K562 (cell line): ENCODE measurements at regions not wholly inside any gene's neighbourhood (a gene's known extent, or its start where the extent isn't known, plus 50 kb on each side); places are given as distances from the start of the nearest gene placed in this dataset.

ENCODE experiments used
- BCL6 ChIP-seq: fragments of 250-450 bp; sonication (Bioruptor Pico); IDR thresholded peaks from 2 replicates; pipeline ENCODE4 v1.4.0; 2020
- CEBPB ChIP-seq: fragments of 450-650 bp; IDR thresholded peaks from 2 replicates; pipeline ENCODE4 v1.6.1; 2016; ENCODE audit warnings: missing genetic modification characterization, missing compliant biosample characterization
- CSDE1 ChIP-seq, 2 experiments: fragments of 450-650 bp; IDR thresholded peaks; 2 replicates each; pipeline ENCODE4 v1.6.1; 2016; ENCODE audit warnings: mild to moderate bottlenecking in 1 of 2
- EP400 ChIP-seq: fragments of 450-650 bp; IDR thresholded peaks from 2 replicates; pipeline ENCODE4 v1.6.1; 2017; ENCODE audit warnings: antibody characterized with exemption, mild to moderate bottlenecking, moderate library complexity
- GABPA ChIP-seq: fragments of 200-800 bp; sonication (Bioruptor generic); conservative IDR thresholded peaks from 2 replicates; pipeline ENCODE4 v1.6.1; 2016; ENCODE audit warnings: low read depth, missing genetic modification characterization, missing compliant biosample characterization
- HEY1 ChIP-seq: fragments of 250-450 bp; sonication (Bioruptor Pico); IDR thresholded peaks from 2 replicates; pipeline ENCODE4 v1.5.0; 2020; ENCODE audit warnings: mild to moderate bottlenecking, moderate library complexity, borderline replicate concordance
- MAFK ChIP-seq: IDR thresholded peaks from 2 replicates; pipeline ENCODE4 v1.6.1; 2011; ENCODE audit warnings: low read length, improper control_type of control experiment
- MECOM ChIP-seq: fragments of 250-450 bp; sonication (Bioruptor Pico); IDR thresholded peaks from 2 replicates; pipeline ENCODE4 v1.8.0; 2022; ENCODE audit warnings: inconsistent platforms
- MEIS2 ChIP-seq: fragments of 450-650 bp; IDR thresholded peaks from 2 replicates; pipeline ENCODE4 v1.6.1; 2014; ENCODE audit warnings: mild to moderate bottlenecking; ENCODE audit not compliant: partially characterized antibody
- POU5F1 ChIP-seq: fragments of 150-350 bp; IDR thresholded peaks from 2 replicates; pipeline ENCODE4 v1.6.1; 2014; ENCODE audit warnings: borderline replicate concordance, low read length, low read depth, mild to moderate bottlenecking; ENCODE audit not compliant: partially characterized antibody
- RB1 ChIP-seq: fragments of 450-650 bp; IDR thresholded peaks from 2 replicates; pipeline ENCODE4 v1.6.1; 2017; ENCODE audit warnings: low read depth, mild to moderate bottlenecking
- RBBP5 ChIP-seq: fragments of 200-600 bp; sonication (generic); IDR thresholded peaks from 2 replicates; pipeline ENCODE4 v1.6.1; 2012; ENCODE audit warnings: borderline replicate concordance, mild to moderate bottlenecking, low read length, control low read depth, inconsistent platforms; ENCODE audit not compliant: insufficient read depth, poor library complexity, severe bottlenecking
- RNF2 ChIP-seq: sonication (generic); IDR thresholded peaks from 2 replicates; pipeline ENCODE4 v1.6.1; 2016
- SMARCB1 ChIP-seq: IDR thresholded peaks from 2 replicates; pipeline ENCODE4 v1.6.1; 2011; ENCODE audit warnings: improper control_type of control experiment, low read depth; ENCODE audit not compliant: insufficient read length
- TAF7 ChIP-seq: fragments of 450-650 bp; IDR thresholded peaks from 2 replicates; pipeline ENCODE4 v1.6.1; 2016; ENCODE audit warnings: missing genetic modification characterization, missing compliant biosample characterization
- TAL1 ChIP-seq: fragments of 450-650 bp; IDR thresholded peaks from 2 replicates; pipeline ENCODE4 v1.6.1; 2016; ENCODE audit warnings: mild to moderate bottlenecking
- ZNF217 ChIP-seq: sonication (generic); formaldehyde crosslinking; IDR thresholded peaks from 2 replicates; pipeline ENCODE4 v1.8.0; 2022; ENCODE audit warnings: mild to moderate bottlenecking, missing genetic modification reagents
- ZNF23 ChIP-seq: fragments of 250-450 bp; sonication (Bioruptor Pico); IDR thresholded peaks from 2 replicates; pipeline ENCODE4 v1.4.0; 2020; ENCODE audit warnings: mild to moderate bottlenecking
- ZNF24 ChIP-seq: fragments of 450-650 bp; IDR thresholded peaks from 2 replicates; pipeline ENCODE4 v1.6.1; 2016
- ZNF785 ChIP-seq: fragments of 250-450 bp; sonication (Bioruptor Pico); IDR thresholded peaks from 2 replicates; pipeline ENCODE4 v1.4.0; 2020; ENCODE audit warnings: mild to moderate bottlenecking
- TF ChIP-seq, protein P1 (sequence below): sonication (generic); formaldehyde crosslinking; IDR thresholded peaks from 2 replicates; pipeline ENCODE4 v1.8.0; 2023; ENCODE audit warnings: mild to moderate bottlenecking, missing genetic modification reagents
- TF ChIP-seq, protein P2 (sequence below), 2 experiments: fragments of 450-650 bp in 1 of 2; sonication (generic) in 1 of 2; formaldehyde crosslinking in 1 of 2; IDR thresholded peaks in 1 of 2; conservative IDR thresholded peaks in 1 of 2; 2 replicates each; pipeline versions ENCODE4 v1.6.1 to v1.8.1; 2016 to 2023; ENCODE audit warnings: mild to moderate bottlenecking in 2 of 2, moderate library complexity in 2 of 2, inconsistent platforms in 1 of 2, missing genetic modification reagents in 1 of 2
- TF ChIP-seq, protein P3 (sequence below): fragments of 250-450 bp; sonication (Bioruptor Pico); IDR thresholded peaks from 2 replicates; pipeline ENCODE4 v1.5.0; 2021; ENCODE audit warnings: mild to moderate bottlenecking, moderate library complexity
- TF ChIP-seq, protein P4 (sequence below): fragments of 450-650 bp; IDR thresholded peaks from 2 replicates; pipeline ENCODE4 v1.6.1; 2016; ENCODE audit warnings: antibody characterized with exemption

DNA sequence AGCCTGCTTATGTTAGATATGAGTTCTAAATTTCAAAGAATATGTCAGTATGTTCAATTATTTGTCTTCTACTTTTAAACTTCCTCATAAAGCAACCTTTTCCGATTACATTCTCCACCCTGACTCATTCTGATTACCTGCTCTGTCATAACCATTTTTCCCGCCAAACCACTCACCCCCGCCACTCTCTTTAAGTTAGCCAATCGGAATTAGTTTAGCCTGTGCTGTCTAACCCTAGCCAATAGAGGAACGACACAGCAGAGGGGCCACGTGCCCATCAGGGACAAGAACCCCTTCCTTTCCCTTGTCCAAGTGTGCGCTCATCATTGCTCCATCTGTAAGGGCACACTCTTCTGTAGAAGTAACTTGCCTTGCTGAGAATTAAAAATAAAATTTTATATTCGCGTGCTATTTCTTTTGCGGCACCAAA is 91.4 kb downstream of the CCDC71L start (continued):
- peak; percentile 78; the same call in 1 of the 2 replicates for TF ChIP-seq ZNF23 (CRISPR knock-in tag)
- no peak for TF ChIP-seq SMARCB1
- peak; percentile 14; the same call in 1 of the 2 replicates for TF ChIP-seq CEBPB (tag)
- TF ChIP-seq MEIS2: no peak
- TF ChIP-seq BCL6: peak; percentile 87
- TF ChIP-seq RNF2: no peak
- 0 out of 2 replicates have a peak, but pooled peaks have one; percentile 37 for TF ChIP-seq ZNF785 (CRISPR knock-in tag)
- no peak for TF ChIP-seq RBBP5
- TF ChIP-seq EP400: no peak
- TF ChIP-seq, protein P1, sequence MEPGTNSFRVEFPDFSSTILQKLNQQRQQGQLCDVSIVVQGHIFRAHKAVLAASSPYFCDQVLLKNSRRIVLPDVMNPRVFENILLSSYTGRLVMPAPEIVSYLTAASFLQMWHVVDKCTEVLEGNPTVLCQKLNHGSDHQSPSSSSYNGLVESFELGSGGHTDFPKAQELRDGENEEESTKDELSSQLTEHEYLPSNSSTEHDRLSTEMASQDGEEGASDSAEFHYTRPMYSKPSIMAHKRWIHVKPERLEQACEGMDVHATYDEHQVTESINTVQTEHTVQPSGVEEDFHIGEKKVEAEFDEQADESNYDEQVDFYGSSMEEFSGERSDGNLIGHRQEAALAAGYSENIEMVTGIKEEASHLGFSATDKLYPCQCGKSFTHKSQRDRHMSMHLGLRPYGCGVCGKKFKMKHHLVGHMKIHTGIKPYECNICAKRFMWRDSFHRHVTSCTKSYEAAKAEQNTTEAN (CRISPR knock-in tag): peak; percentile 63; the same call in 1 of the 2 replicates
- TF ChIP-seq HEY1: no peak
- TF ChIP-seq, protein P2, sequence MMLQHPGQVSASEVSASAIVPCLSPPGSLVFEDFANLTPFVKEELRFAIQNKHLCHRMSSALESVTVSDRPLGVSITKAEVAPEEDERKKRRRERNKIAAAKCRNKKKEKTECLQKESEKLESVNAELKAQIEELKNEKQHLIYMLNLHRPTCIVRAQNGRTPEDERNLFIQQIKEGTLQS (IDR thresholded peaks at IDR 0.05): peak; percentile 53
- TF ChIP-seq, protein P2 (CRISPR knock-in tag; conservative IDR thresholded peaks at IDR 0.05): peak; percentile 40; the same call in 1 of the 2 replicates
- peak in 1 of 2 experiments; percentile 75; a peak in 2 of 4 replicates for TF ChIP-seq CSDE1 (IDR thresholded peaks at IDR 0.05)
- peak; percentile 93 for TF ChIP-seq MECOM
- TF ChIP-seq POU5F1: no peak
- TF ChIP-seq, protein P3, sequence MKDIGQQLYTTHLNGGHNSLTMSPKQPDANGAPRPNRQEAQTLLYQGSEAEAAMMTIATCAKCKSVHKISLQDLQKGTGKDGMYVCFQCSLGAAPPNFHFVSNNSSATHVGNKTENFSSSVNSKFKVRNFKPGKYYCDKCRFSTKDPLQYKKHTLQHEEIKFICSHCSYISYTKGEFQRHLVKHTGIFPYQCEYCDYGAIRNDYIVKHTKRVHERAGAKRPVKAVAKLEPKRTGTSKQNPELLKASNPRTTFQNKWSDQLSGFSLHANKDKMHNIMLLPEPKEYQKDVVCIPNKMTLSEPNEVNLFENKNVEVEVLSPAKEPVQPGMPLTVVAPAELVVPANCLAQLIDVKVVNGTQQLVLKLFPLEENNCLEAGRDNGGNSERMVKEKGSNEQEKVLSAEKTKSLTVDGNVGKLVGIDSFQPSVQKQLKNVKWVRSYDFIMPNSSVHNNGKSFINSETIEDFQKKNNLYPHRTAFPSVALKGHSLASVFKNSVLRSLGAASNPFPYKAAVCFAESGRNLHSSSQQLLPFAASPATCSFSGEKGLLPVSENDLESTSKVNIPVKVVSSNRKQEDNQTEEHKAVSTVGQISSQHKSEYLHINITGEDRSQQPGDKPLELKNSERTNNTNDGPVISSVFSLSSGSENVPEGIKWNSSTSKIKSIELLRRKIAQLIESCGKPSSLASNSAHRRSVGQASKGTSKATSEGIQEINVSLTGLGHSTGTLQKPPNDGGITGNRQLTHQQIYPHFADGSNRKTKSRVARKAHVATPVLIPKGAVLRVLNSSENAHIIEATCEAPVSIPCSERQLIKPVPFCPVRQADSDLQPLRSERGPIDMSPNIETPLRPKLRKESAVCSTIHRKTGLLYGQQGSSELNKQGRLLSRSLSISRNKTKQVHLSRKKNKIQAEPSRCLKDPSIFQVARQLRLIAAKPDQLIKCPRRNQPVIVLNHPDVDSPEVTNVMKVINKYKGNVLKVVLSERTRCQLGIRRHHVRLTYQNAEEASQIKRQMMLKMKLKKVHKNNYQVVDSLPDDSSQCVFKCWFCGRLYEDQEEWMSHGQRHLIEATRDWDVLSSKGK (CRISPR knock-in tag): no peak
- TF ChIP-seq MAFK: no peak; the same call in 1 of the 2 replicates
- no peak; the same call in 1 of the 2 replicates for TF ChIP-seq GABPA (tag)
- TF ChIP-seq, protein P4, sequence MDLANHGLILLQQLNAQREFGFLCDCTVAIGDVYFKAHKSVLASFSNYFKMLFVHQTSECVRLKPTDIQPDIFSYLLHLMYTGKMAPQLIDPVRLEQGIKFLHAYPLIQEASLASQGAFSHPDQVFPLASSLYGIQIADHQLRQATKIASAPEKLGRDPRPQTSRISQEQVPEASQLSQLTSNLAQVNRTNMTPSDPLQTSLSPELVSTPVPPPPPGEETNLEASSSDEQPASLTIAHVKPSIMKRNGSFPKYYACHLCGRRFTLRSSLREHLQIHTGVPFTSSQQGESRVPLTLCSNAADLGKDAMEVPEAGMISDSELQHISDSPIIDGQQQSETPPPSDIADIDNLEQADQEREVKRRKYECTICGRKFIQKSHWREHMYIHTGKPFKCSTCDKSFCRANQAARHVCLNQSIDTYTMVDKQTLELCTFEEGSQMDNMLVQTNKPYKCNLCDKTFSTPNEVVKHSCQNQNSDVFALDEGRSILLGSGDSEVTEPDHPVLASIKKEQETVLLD: no peak
- no peak; the same call in 1 of the 2 replicates for TF ChIP-seq TAF7 (tag)
- TF ChIP-seq RB1: peak; percentile 9; the same call in 1 of the 2 replicates
- no peak for TF ChIP-seq ZNF24
- TF ChIP-seq TAL1: no peak
- no peak for TF ChIP-seq ZNF217 (CRISPR knock-in tag)
